GM19025 (cell line): ENCODE measurements at regions not wholly inside any gene's neighbourhood (a gene's known extent, or its start where the extent isn't known, plus 50 kb on each side); places are given as distances from the start of the nearest gene placed in this dataset.

ENCODE experiments used
- ATAC-seq: cut with Tn5 transposase; IDR thresholded peaks from one replicate; pipeline ENCODE4 v1.9.1; 2021; ENCODE audit warnings: mild to moderate bottlenecking, low read depth, moderate library complexity; ENCODE audit not compliant: unreplicated experiment

- no peak for ATAC-seq
Measured at GRCh38 chr1:106447466-106447865, 609.0 kb upstream of the PRMT6 start.

- no peak for ATAC-seq
Measured at GRCh38 chr1:106456832-106457231, 599.6 kb upstream of the PRMT6 start.

DNA sequence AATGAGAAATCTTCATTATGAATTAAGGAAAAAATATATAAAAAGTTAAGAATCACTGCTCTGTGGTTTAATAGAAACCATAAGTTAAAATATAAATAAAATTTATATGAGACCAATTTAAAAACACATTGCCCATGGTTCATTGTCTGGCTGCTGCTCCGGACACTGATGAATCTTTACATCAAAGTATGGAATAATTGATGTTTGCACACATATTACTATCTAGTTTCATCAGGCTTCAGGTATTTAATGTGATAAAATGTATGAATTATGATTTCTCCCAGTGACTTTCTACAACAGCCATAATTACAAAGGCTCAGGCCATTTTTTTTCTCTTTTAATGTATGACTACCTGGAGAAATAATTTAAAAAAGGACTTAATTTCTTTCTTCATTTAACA lies 599.1 kb upstream of the PRMT6 start:
- ATAC-seq = no peak

- no peak for ATAC-seq
Measured at GRCh38 chr1:106458866-106459265, 597.6 kb upstream of the PRMT6 start.

DNA sequence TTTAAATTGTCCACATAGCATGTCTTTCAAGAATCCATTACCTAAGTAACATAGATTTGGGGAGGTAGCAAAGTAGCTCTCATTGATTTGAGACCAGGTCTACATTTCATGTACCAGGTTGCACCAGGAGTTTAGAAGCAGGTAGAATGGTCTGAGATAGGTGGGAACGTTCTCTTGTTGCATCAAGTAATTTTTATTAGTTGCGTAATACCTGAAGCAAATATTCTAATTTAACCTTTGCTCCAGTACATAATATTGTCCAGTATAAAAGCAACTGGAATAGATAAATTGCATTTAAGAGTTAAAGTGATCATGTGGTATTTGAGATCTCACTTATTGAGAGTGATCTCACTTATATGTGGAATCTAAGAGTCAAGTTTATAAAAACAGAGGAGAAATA lies 597.1 kb upstream of the PRMT6 start:
- ATAC-seq = no peak

GRCh38 chr1:106465666-106466065 lies 590.8 kb upstream of the PRMT6 start:
- ATAC-seq = no peak

DNA sequence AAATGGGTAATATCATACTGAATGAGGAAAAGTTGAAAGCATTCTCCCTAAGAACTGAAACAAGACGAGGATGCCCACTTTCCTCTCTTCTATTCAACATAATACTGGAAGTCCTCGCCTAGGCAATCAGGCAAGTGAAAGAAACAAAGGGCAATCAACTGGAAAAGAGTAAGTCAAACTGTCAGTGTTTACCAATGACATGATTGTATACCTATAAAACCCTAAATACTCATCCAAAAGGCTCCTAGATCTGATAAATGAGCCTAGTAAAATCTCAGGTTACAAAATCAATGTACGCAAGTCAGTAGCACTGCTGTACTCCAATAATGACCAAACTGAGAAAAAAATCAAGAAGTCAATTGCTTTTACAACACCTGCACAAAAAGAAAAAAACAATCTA lies 575.8 kb upstream of the PRMT6 start:
- ATAC-seq = no peak

- no peak for ATAC-seq
Measured at GRCh38 chr1:106492880-106493279, 563.6 kb upstream of the PRMT6 start.

GRCh38 chr1:106494646-106495045 lies 561.8 kb upstream of the PRMT6 start:
- ATAC-seq = no peak

DNA sequence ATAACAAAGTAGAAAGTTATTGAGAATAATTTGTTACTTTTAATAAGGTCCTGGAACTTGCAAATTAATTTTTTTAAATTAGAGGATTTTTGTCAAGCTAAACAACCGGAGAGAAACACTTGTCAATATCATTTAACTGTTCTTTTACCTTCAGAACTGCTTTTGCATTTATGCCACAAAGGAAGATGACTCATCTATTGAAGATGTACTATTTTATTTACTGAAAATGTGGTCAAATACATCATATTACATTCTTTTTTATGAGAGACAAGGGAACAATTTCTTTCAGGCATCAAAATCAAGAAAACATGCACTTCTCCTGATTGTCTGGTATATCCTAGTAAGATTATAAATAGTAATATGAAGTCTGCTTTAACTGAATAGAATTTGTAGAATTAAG lies 558.2 kb upstream of the PRMT6 start:
- no peak for ATAC-seq

DNA sequence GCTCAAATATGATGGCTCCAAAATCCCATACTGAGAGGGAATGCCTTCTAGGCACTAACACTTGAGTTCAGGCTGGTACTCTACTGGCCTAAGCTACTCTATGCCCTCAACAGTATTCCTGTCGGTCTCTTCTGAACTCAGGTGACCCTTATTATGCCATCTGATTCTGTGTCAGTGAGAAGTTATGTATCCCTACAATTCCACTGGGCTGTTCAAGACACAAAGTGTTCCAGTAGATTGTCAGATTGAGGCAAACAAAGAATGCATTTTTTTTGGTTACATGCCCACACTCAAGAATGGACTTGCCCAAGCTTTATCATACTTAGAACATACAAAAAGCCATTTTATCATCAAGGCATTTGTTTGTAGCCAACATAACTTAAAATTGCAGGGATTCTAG lies 553.8 kb upstream of the PRMT6 start:
- no peak for ATAC-seq

DNA sequence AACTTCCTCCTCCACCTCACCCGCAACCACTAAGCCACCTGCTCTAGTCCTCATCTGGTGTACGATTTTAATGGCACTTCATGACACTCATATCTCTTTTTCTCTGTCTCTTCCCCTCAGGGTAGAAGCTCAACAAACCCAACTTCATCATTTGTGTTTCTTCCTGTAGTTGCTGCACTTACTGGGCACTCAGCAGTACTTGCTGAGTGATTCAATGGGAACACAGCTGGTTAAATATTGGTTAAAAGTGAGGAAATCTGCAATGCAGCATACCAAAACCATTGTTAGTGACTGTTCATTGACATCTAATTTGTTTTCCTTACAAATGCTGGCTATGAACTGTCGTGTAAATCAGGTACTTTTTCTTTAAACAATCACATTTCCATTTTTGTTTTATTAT lies 541.1 kb upstream of the PRMT6 start:
- no peak for ATAC-seq

DNA sequence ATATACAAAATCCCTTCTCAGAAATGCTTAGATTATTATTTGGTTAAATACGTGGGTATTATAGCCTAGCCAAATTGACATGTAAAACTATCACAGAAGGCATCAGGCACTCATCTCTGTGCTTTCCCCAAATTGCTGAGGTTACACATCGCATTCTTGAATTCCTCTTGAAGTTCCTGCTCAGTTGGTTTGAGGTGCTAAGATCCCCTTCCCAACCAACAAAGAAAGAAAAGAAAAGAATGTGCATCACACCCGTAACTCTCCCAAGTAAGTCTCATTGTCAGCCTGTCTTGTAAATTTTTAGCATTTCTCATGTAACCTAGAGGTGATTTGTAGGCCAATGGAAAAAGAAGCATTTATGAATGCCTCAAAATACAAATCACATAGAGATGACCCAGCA lies 539.2 kb upstream of the PRMT6 start:
- ATAC-seq = no peak

DNA sequence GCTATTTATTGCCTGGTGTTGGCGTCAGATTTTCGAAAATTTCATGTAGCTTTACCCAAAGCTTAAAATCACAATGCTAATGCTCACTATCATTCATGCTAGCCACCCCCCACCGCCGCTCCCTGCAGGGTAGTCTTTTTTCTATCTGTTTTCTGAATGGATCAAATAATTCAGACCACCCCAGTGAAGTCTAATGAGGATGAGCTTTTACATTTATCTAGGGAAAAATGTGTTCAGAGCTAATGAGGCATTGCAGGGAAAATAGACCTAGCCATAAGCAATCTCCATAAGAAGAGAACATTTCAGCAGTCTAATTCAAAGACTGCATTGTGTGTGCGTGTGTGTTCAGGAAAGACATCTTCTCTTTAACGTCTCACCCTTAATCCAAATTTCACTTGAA lies 533.0 kb upstream of the PRMT6 start:
- ATAC-seq = no peak

- ATAC-seq = no peak
Measured at GRCh38 chr1:106524631-106525030, 531.8 kb upstream of the PRMT6 start.

DNA sequence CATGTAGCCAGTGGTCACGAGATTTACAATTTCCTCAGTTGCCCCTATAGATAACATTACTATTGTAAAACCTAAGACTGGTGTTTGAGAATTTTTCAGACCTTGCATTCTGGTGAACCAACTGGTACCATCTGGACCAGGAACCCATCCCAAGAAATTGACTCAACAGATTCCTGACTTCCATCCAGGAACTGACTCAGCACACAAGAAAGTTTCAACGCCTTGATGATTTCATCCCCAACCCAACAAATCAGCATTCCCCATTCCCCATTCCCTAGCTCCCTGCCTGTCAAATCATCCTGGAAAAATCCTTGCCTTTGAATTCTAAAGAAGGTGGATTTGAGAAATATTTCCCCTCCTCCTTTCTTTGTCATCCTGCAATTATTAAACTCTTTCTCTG lies 529.8 kb upstream of the PRMT6 start:
- ATAC-seq = no peak

GRCh38 chr1:106534612-106535011 lies 521.9 kb upstream of the PRMT6 start:
- no peak for ATAC-seq

- no peak for ATAC-seq
Measured at GRCh38 chr1:106536741-106537140, 519.7 kb upstream of the PRMT6 start.

- ATAC-seq = no peak
Measured at GRCh38 chr1:106548726-106549125, 507.7 kb upstream of the PRMT6 start.

DNA sequence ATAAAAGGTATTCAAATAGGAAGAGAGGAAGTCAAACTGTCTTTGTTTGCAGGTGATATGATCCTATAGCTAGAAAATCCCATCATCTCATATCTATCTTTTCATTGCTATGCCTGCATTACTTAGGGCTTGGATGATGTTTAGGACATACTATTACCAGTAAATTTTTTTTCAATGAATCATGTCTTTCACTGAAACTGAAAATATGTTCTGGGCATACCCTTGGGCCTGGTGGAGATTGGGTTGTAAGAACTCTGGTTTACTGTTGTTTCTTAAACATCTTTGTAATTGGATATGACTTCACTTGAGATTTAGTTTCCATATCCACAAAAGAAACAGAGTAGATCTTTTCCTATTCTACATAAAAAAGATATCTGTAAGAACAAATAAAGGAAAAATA lies 502.2 kb upstream of the PRMT6 start:
- no peak for ATAC-seq

GRCh38 chr1:106555571-106555970 lies 500.9 kb upstream of the PRMT6 start:
- ATAC-seq = no peak

DNA sequence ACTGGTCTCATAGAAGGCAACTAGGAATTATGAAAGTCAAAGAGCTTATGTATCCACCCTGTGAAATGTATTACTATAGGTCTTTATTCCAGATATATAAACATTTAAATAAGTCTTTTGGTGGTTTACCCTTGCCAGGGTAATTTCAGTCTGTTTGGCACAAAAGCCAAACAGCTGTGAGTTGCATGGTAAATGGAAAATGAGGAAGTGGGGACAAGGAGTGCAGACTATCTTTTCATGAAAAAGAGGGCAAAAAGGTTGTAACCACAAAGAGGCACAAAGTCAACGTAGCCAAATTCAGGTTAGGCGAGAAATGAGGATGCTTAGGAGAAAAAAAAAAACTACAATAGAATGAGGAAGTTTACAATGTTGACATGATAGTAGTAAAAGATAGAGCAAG lies 492.3 kb upstream of the PRMT6 start:
- ATAC-seq = no peak

GRCh38 chr1:106568201-106568974 lies 488.1 kb upstream of the PRMT6 start:
- ATAC-seq = no peak
